Endothelial cell of umbilical vein (primary cell): ENCODE measurements at regions not wholly inside any gene's neighbourhood (a gene's known extent, or its start where the extent isn't known, plus 50 kb on each side); places are given as distances from the start of the nearest gene placed in this dataset.

Experiments used
- BruUV-seq: library from RNA; stranded (reverse); fragments of 400-500 nt; replicated peaks from 2 replicates; lab custom pipeline; 2021; lab: Mats Ljungman, UMichigan
- CTCF ChIA-PET: fragments of 300-600, 350-600 bp; sonication (Branson Sonifier 250); formaldehyde crosslinking; loops from one replicate; lab custom pipeline; 2021; ENCODE audit warnings: antibody characterized with exemption, inconsistent platforms; lab: Charles Lee
- POLR2A ChIA-PET: fragments of 300-600, 350-600 bp; sonication (Branson Sonifier 250); formaldehyde crosslinking; loops from one replicate; lab custom pipeline; 2021; ENCODE audit warnings: antibody characterized with exemption, inconsistent platforms; lab: Charles Lee
- DNase-seq: peaks from one replicate; pipeline ENCODE4 v3.0.0-alpha.2; 2011; ENCODE audit warnings: low read depth, low spot score
- FAIRE-seq: peaks from 2 replicates; lab custom pipeline; 2011; peaks lifted over from hg19 to GRCh38; lab: Jason Lieb, UNC
- H2AFZ ChIP-seq: 2 replicates; pipeline ENCODE4 v1.6.0; 2012; ENCODE audit warnings: low read depth, low read length, control low read depth, inconsistent platforms
- H3K27ac ChIP-seq: 2 replicates; pipeline ENCODE4 v1.5.1; 2011; ENCODE audit warnings: low read depth, mild to moderate bottlenecking, control low read depth, low read length, moderate library complexity; ENCODE audit not compliant: insufficient read depth
- H3K27me3 ChIP-seq, 2 experiments: 2 replicates each; pipeline versions ENCODE4 v1.6.0 to v1.6.1; 2011; ENCODE audit warnings: low read length in 2 of 2, mixed read lengths in 1 of 2; ENCODE audit not compliant: control insufficient read depth in 2 of 2, insufficient read depth in 2 of 2
- H3K36me3 ChIP-seq, 2 experiments: 2 replicates in 1 of 2; 3 replicates in 1 of 2; pipeline ENCODE4 v1.5.1; 2011; ENCODE audit warnings: low read length in 2 of 2, mild to moderate bottlenecking in 1 of 2, moderate library complexity in 1 of 2; ENCODE audit not compliant: control insufficient read depth in 2 of 2, insufficient read depth in 2 of 2; ENCODE audit errors: extremely low read depth in 1 of 2
- H3K4me1 ChIP-seq: 3 replicates; pipeline ENCODE4 v1.5.1; 2011; ENCODE audit warnings: mild to moderate bottlenecking, low read length; ENCODE audit not compliant: control insufficient read depth, insufficient read depth; ENCODE audit errors: extremely low read depth
- H3K4me2 ChIP-seq: 2 replicates; pipeline ENCODE4 v1.6.1; 2011; ENCODE audit warnings: low read length, control low read depth, mixed read lengths; ENCODE audit not compliant: insufficient read depth
- H3K4me3 ChIP-seq, 3 experiments: fragments of 200-600 bp in 1 of 3; sonication (generic), shearing (Covaris generic) in 1 of 3; replicated peaks in 1 of 3; 2 replicates each; pipeline ENCODE4 v1.5.1; 2011 to 2016; ENCODE audit warnings: control low read depth in 3 of 3, low read length in 3 of 3, mild to moderate bottlenecking in 2 of 3, inconsistent platforms in 1 of 3, low read depth in 1 of 3, moderate library complexity in 1 of 3; ENCODE audit not compliant: insufficient read depth in 1 of 3
- H3K79me2 ChIP-seq: 2 replicates; pipeline ENCODE4 v1.6.0; 2012; ENCODE audit warnings: low read length, inconsistent platforms; ENCODE audit not compliant: control insufficient read depth, insufficient read depth
- H3K9ac ChIP-seq: replicated peaks from 2 replicates; pipeline ENCODE3; 2011; ENCODE audit warnings: low read length, control low read depth; ENCODE audit not compliant: insufficient read depth; ENCODE audit errors: extremely low read depth
- H3K9me1 ChIP-seq: replicated peaks from 3 replicates; pipeline ENCODE4 v1.6.0; 2011; ENCODE audit warnings: mild to moderate bottlenecking, low read length; ENCODE audit not compliant: control insufficient read depth, insufficient read depth; ENCODE audit errors: extremely low read depth
- H3K9me3 ChIP-seq: replicated peaks from 2 replicates; pipeline ENCODE4 v1.5.1; 2012; ENCODE audit warnings: low read length, inconsistent platforms; ENCODE audit not compliant: control insufficient read depth, insufficient read depth
- H4K20me1 ChIP-seq: replicated peaks from 2 replicates; pipeline ENCODE3; 2011; ENCODE audit warnings: mild to moderate bottlenecking, low read length; ENCODE audit not compliant: control insufficient read depth, insufficient read depth; ENCODE audit errors: extremely low read depth
- EZH2 ChIP-seq: IDR thresholded peaks from 2 replicates; pipeline ENCODE4 v1.6.1; 2012; ENCODE audit warnings: borderline replicate concordance, low read depth, mild to moderate bottlenecking, moderate library complexity, low read length, inconsistent platforms; ENCODE audit not compliant: severe bottlenecking
- FOS ChIP-seq: IDR thresholded peaks from 2 replicates; pipeline ENCODE4 v1.6.1; 2011; ENCODE audit warnings: mild to moderate bottlenecking, low read length, moderate library complexity, borderline replicate concordance; ENCODE audit not compliant: insufficient read depth
- GATA2 ChIP-seq: IDR thresholded peaks from 2 replicates; pipeline ENCODE4 v1.7.0; 2011; ENCODE audit warnings: low read depth, mild to moderate bottlenecking, moderate library complexity, mixed read lengths, low read length; ENCODE audit not compliant: insufficient read length, insufficient read depth
- JUN ChIP-seq: IDR thresholded peaks from 2 replicates; pipeline ENCODE4 v1.6.1; 2011; ENCODE audit warnings: borderline replicate concordance, low read depth; ENCODE audit not compliant: insufficient read length, insufficient read depth
- MYC ChIP-seq: IDR thresholded peaks from one replicate; pipeline ENCODE4 v1.6.1; 2011; ENCODE audit warnings: mild to moderate bottlenecking, low read depth, low read length
- POLR2A ChIP-seq: IDR thresholded peaks from 2 replicates; pipeline ENCODE4 v1.6.1; 2012; ENCODE audit warnings: low read depth, mild to moderate bottlenecking, control low read depth, low read length
- POLR2AphosphoS5 ChIP-seq: IDR thresholded peaks from 2 replicates; pipeline ENCODE4 v1.6.1; 2012; ENCODE audit warnings: low read depth, mild to moderate bottlenecking, control low read depth, low read length, moderate library complexity; ENCODE audit not compliant: insufficient read depth
- dilution Hi-C: fragments of 300-500 bp; cut with MboI; formaldehyde crosslinking; loops from one replicate; pipeline ENCODE4 v1.15.0; 2019; ENCODE audit warnings: low sequenced_read_pairs; ENCODE audit not compliant: extremely low pct_ligation_motif_present
- intact Hi-C: fragments of 100-400 bp; cut with micrococcal nuclease; formaldehyde crosslinking; loops from one replicate; pipeline ENCODE4 v1.10.0; 2022
- TF ChIP-seq, protein P1 (sequence below), 2 donors: IDR thresholded peaks; 1 replicate in 1 of 2; 2 replicates in 1 of 2; pipeline ENCODE4 v1.5.1; 2011; ENCODE audit warnings: low read length in 2 of 2, mild to moderate bottlenecking in 2 of 2, moderate library complexity in 2 of 2, control low read depth in 1 of 2, inconsistent platforms in 1 of 2, low read depth in 1 of 2; ENCODE audit not compliant: insufficient read depth in 1 of 2; ENCODE audit errors: extremely low read depth in 1 of 2
- TF ChIP-seq, protein P2 (sequence below): IDR thresholded peaks from 2 replicates; pipeline ENCODE4 v1.6.1; 2011; ENCODE audit not compliant: insufficient read depth, insufficient read length

DNA sequence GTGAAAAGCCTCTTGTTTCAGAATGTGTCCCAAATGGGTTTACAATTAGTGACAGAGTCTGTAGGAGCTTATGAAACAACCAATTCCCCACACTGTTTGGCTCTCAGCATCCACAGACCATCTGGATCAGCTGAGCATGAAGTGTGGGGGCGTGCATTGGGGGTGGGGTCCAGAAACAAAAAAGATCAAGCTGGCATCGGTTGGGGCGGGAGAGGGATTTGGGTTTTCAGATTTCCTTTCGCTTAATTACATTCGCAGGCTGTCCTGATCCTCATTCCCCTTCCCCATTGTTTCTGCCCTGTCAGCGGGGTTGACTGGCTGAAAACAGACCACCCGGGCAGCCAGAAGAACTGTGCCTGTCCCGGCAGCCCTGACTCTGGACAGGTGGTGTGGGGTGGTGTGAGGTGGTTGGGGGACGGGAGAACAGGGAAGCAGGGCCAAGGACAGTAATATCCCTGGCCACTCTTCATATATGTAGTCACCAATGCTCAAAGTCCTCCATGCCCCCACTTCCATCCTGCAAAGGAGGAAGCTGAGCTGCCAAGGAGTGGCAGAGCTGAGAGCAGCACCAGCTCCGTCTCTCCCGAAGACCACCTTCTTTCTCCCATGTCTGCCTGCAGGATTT is 92.0 kb downstream of the IER5 start:
- dilution Hi-C loops (no loop called here), intact Hi-C loops (no loop called here)
- FAIRE-seq: no peak
- H3K4me1 ChIP-seq: no peaks in the 10 kb centered on the region
- TF ChIP-seq FOS: no peak
- TF ChIP-seq GATA2: no peak
- TF ChIP-seq MYC: no peak
- TF ChIP-seq, protein P1, sequence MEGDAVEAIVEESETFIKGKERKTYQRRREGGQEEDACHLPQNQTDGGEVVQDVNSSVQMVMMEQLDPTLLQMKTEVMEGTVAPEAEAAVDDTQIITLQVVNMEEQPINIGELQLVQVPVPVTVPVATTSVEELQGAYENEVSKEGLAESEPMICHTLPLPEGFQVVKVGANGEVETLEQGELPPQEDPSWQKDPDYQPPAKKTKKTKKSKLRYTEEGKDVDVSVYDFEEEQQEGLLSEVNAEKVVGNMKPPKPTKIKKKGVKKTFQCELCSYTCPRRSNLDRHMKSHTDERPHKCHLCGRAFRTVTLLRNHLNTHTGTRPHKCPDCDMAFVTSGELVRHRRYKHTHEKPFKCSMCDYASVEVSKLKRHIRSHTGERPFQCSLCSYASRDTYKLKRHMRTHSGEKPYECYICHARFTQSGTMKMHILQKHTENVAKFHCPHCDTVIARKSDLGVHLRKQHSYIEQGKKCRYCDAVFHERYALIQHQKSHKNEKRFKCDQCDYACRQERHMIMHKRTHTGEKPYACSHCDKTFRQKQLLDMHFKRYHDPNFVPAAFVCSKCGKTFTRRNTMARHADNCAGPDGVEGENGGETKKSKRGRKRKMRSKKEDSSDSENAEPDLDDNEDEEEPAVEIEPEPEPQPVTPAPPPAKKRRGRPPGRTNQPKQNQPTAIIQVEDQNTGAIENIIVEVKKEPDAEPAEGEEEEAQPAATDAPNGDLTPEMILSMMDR (IDR thresholded peaks at IDR 0.05; ENCODE audit: extremely low read depth in 1 of 2, insufficient read depth in 1 of 2, low read depth in 1 of 2, low read length in 2 of 2): no peak
- TF ChIP-seq, protein P2, sequence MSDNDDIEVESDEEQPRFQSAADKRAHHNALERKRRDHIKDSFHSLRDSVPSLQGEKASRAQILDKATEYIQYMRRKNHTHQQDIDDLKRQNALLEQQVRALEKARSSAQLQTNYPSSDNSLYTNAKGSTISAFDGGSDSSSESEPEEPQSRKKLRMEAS: no peak
- no peak for TF ChIP-seq POLR2A
- TF ChIP-seq EZH2: no peak
- TF ChIP-seq JUN: no peak
- no peak for TF ChIP-seq POLR2AphosphoS5
- ChIA-PET POLR2A (no interaction called here), CTCF (interaction anchor here (1.0 to 1.3 kb wide), 2 partner anchors 10 to 244 kb away, joined by 3 to 4 read pairs; no protein-coding TSS in a partner anchor)
- H3K9me1 ChIP-seq: no peaks in the 10 kb centered on the region
- no peak overlapping the region for H3K27ac ChIP-seq
- no peak overlapping the region for H3K4me3 ChIP-seq
- no peaks in the 10 kb centered on the region for H3K79me2 ChIP-seq
- H3K9me3 ChIP-seq: no peaks in the 10 kb centered on the region
- H2AFZ ChIP-seq: no peak overlapping the region
- no peak for DNase-seq
- H3K4me2 ChIP-seq: no peak overlapping the region
- H4K20me1 ChIP-seq: no peaks in the 10 kb centered on the region
- H3K36me3 ChIP-seq: no peaks in the 10 kb centered on the region
- H3K27me3 ChIP-seq: peaks cover 8 to 13% of the 10 kb centered on the region in 2 experiments
- H3K9ac ChIP-seq: no peak overlapping the region
- no TSS peak for BruUV-seq
